ENCODE measurements at regions not wholly inside any gene's neighbourhood (a gene's known extent, or its start where the extent isn't known, plus 50 kb on each side); places are given as distances from the start of the nearest gene placed in this dataset.
"Not testable (repeated sequence)": the region's sequence is repeated elsewhere in the genome, so short reads cannot be mapped to it uniquely, and the experiment has no call there.

DNA sequence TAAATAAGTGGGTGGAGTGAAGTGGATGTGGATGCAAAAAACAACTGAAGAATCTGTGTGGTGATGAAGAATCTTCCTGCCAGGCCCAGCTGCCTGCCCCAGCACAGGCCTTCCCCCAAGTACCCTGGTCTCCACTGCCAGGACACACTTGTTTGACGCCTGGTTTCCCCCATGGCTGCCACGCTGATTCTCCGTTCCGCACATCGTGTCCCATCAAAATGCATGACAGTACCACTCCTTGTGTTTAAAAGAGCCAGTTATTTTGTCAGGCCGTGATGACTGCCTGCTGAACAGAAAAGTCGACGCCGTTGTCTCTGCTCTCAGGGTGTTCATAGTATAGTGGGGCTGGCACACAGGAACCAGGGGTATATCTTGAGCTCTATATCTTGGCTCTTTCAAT, 50.3 kb upstream of the KYNU start:
- H3K4me1 Mint-ChIP-seq: no peaks in the 10 kb centered on the region

DNA sequence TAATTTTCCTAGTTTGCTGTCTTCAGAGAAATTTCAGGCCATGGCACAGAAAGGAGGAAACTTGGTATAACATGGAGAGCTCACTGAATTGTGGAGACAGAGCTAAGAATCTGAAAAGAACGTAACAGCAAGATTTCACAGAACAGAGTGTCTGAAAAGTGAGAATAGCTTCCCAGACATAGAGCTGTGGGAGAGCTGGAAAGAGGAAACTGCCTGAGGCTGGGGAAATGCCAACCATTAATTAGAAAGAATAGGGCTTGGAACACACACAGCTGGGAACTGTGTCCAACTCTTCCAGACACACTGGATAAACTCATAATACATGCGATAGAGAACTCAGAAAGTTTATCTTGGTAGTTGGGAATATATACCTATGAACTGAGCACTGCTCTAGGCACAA, 51.6 kb upstream of the KYNU start:
- DNase-seq: no peak
- Mint-ChIP-seq H3K36me3 (no peaks in the 10 kb centered on the region), H3K9me3 (no peaks in the 10 kb centered on the region), H3K4me1 (no peaks in the 10 kb centered on the region), H3K4me3 (no peak overlapping the region), H3K27ac (no peak overlapping the region), H3K27me3 (no peaks in the 10 kb centered on the region)
- CTCF ChIA-PET: no interaction called here

More for the DNA sequence above, 50.3 kb upstream of the KYNU start:
- CTCF ChIA-PET: no interaction called here
- Mint-ChIP-seq H3K36me3 (no peaks in the 10 kb centered on the region), H3K27ac (no peak overlapping the region), H3K4me3 (no peak overlapping the region), H3K9me3 (no peaks in the 10 kb centered on the region), H3K27me3 (no peaks in the 10 kb centered on the region)
- no peak for DNase-seq

DNA sequence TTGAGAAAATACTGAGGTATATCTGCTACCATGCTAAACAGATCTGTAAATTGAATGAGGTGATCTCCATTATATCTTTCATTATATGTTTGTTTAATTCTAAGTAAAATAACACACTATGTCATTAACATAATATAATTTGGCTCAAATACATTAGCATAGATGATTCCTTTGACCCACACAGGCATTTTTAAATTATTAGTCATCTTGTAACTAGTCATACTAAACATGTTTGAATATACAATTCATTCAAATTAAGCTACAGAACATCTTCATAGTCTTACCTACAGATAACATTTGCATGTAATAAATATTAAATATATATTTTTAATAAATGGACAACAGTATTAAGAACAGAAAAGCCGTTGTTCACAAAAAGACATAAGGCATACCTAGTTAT, 52.7 kb upstream of the KYNU start:
- Mint-ChIP-seq H3K4me1 (no peaks in the 10 kb centered on the region), H3K36me3 (no peaks in the 10 kb centered on the region), H3K27ac (no peak overlapping the region), H3K9me3 (no peaks in the 10 kb centered on the region), H3K4me3 (no peak overlapping the region), H3K27me3 (no peaks in the 10 kb centered on the region)
- CTCF ChIA-PET: no interaction called here
- DNase-seq: no peak

DNA sequence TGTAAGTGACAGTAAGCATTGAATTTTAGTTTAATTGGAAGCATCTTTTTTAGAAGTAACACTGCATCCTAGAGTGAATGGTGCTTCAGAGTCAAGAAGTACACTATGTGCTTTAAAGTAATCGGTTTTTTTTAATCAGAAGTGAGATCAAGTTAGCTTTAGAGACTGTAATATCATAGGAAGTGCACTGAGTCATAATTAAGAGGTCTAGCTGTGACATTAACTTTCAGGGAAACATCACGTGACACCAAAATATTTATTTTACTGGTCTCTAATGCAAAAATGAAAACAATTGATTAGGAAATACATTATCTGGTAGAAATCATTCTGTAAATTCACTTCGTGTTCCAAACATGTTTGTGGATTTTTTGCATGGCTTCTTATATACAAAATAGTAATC, 55.3 kb upstream of the KYNU start:
- H3K27me3 Mint-ChIP-seq: no peaks in the 10 kb centered on the region
- no peaks in the 10 kb centered on the region for H3K4me1 Mint-ChIP-seq
- no peak overlapping the region for H3K27ac Mint-ChIP-seq
- H3K4me3 Mint-ChIP-seq: no peak overlapping the region
- H3K36me3 Mint-ChIP-seq: no peaks in the 10 kb centered on the region
- CTCF ChIA-PET: no interaction called here
- no peak for DNase-seq
- no peaks in the 10 kb centered on the region for H3K9me3 Mint-ChIP-seq

DNA sequence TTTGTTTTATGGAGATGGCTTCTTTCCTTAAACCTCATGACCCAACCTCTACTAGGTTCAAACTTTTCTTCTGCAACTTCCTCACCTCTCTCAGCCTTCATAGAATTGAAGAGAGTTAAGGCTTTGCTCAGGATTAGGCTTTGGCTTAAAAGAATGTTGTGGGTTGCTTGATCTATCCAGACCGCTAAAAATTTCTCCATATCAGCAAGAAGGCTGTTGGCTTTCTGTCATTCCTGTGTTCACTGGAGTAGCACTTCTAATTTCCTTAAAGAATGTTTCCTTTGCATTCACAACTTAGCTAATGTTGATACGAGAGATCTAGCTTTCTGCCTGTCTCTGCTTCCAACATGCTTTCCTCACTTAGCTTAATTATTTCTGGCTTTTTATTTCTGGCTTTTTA, 58.1 kb upstream of the KYNU start:
- H3K4me1 Mint-ChIP-seq: no peaks in the 10 kb centered on the region
- H3K4me3 Mint-ChIP-seq: no peak overlapping the region
- no peak overlapping the region for H3K27ac Mint-ChIP-seq
- no peaks in the 10 kb centered on the region for H3K27me3 Mint-ChIP-seq
- H3K9me3 Mint-ChIP-seq: no peaks in the 10 kb centered on the region
- CTCF ChIA-PET: no interaction called here
- no peaks in the 10 kb centered on the region for H3K36me3 Mint-ChIP-seq
- no peak for DNase-seq

DNA sequence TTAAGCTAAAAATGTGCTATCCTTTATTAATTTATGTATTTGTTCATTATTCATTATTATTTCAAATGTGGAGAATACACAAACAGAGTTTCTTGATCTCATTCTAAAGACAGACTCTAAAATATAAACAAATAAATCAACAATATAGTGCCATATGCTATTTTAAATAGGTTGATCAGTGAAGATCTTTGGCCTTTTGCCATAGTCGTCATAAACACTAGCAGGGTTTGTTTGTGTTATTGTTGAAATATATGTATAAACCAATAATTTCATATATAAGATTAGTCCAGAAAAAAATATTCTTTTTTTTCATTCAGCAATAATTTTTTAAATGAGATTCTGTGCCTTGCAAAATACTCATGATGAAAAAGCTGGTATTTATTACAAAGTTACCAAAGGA, 62.1 kb upstream of the KYNU start:
- Mint-ChIP-seq H3K27ac (no peak overlapping the region), H3K4me1 (no peaks in the 10 kb centered on the region), H3K27me3 (no peaks in the 10 kb centered on the region), H3K9me3 (peaks cover 5% of the 10 kb centered on the region), H3K36me3 (no peaks in the 10 kb centered on the region), H3K4me3 (no peak overlapping the region)
- no peak for DNase-seq
- CTCF ChIA-PET: no interaction called here

DNA sequence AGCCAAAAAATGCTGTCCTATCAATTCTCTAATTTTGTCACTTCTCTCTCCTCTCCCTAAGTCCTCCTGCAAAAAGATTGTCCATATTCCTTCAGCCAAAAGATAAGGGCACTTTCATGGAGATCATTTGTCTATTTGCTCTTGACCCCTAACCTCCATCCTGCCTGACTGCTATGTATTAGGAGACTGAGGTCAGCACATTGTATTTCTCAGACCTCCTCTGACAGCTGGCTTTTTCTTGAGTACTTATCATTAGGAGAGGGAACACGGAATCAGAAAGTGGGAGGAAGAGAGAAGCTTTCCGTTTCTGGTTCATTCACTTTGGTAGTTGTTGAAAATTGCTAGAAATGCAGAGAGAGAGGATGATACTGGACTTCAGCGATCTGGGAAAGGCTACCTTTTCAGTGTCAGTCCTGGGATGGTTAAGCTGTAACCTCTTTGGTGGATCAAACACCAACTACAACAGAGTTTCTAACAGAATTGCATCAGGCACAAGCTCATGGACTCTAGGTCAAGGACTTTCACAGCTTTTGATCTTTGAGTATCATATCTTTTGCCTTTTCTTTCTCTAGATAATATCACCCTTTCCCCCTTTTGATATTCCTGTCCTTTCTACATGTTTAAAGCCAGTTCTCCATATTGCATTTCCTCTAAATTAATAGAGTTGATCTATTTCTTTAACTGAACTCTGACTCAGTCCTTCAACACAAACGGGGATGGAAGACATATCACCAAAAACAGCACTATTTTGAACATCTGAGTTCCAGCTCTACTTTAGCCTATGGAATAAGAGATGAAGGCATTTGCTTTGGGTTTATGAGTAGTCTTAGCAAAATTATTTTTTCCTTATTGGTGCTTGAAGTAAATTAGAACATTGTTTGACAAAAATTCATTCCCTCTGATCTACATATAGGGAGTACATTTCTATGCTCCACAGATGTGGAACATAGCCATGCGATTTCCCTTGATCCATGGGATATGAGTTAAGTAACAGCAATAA, 63.3 kb upstream of the KYNU start:
- Mint-ChIP-seq H3K27me3 (no peaks in the 10 kb centered on the region), H3K4me3 (no peak overlapping the region), H3K36me3 (no peaks in the 10 kb centered on the region), H3K4me1 (no peaks in the 10 kb centered on the region), H3K27ac (no peak overlapping the region), H3K9me3 (peaks cover 5% of the 10 kb centered on the region)
- no peak for DNase-seq
- CTCF ChIA-PET: no interaction called here

DNA sequence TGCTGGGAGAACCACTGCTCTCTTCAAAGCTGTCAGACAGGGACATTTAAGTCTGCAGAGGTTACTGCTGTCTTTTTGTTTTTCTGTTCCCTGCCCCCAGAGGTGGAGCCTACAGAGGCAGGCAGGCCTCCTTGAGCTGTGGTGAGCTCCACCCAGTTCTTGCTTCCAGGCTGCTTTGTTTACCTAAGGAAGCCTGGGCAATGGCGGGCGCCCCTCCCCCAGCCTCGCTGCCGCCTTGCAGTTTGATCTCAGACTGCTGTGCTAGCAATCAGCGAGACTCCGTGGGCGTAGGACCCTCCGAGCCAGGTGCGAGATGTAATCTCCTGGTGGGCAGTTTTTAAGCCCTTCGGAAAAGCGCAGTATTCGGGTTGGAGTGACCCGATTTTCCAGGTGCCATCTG, 65.8 kb upstream of the KYNU start:
- H3K4me3 Mint-ChIP-seq, H3K9me3 Mint-ChIP-seq, CTCF ChIA-PET, H3K27ac Mint-ChIP-seq, H3K27me3 Mint-ChIP-seq, H3K36me3 Mint-ChIP-seq, DNase-seq, H3K4me1 Mint-ChIP-seq: not testable (repeated sequence)

DNA sequence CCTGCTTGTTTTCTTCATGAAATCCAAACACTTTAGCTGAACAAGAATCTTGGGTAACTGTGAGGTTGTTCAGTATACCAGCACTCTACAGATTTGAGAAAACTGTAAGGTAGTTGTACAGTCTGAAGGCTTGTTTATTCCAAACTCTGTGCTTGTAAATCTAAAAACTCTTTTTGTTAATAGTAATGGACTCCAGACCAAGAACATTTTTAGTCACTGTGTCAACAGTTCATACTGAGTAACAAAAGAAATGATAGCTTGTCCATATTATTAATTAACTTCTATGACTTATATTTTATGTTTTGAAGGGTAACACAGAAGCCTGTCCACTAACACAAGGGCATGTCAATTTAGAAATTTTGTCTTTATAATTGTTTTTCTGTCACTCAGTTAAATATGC, 72.2 kb upstream of the KYNU start:
- DNase-seq: no peak
- Mint-ChIP-seq H3K4me3 (no peak overlapping the region), H3K36me3 (no peaks in the 10 kb centered on the region), H3K27me3 (no peaks in the 10 kb centered on the region), H3K9me3 (no peaks in the 10 kb centered on the region), H3K4me1 (no peaks in the 10 kb centered on the region), H3K27ac (no peak overlapping the region)
- CTCF ChIA-PET: no interaction called here

DNA sequence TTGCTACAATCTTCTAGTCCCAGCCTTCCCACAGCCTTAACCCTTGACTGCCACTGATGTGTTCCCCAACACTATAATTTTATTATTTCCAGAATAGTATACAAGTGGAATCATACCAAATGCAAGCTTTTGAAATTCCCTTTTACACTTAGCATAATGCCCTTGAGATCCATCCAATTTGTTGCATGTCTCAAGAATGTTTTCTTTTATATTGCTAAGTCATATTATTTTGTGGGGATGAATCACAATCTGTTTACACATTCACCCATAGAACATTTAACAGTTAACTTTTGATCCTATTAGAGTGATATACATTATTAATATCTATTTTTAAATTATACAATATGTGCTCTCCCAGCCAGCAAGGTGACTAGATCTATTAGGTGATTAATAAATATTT, 74.3 kb upstream of the KYNU start:
- H3K27ac Mint-ChIP-seq: no peak overlapping the region
- no peak overlapping the region for H3K4me3 Mint-ChIP-seq
- no peaks in the 10 kb centered on the region for H3K9me3 Mint-ChIP-seq
- no peaks in the 10 kb centered on the region for H3K36me3 Mint-ChIP-seq
- no peaks in the 10 kb centered on the region for H3K4me1 Mint-ChIP-seq
- DNase-seq: no peak
- CTCF ChIA-PET: no interaction called here
- no peaks in the 10 kb centered on the region for H3K27me3 Mint-ChIP-seq

DNA sequence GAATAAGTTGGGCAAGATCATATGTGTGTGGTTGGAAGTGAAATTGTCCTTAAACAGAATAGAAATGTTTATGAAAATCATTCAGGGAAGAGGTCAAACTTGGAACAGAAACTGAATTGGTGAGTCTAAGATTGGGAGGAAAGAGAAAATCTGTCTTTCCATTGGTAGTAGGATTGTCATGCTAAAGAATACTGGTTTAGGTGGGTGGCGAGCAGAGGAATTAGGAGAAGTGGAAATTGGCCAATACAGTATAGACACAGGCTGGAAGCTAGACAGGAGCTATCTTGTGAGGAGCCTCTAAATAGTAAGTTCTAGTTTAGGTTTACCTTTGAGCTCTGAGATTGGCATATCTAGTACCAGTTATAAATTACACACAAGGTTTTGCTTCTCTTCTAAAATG, 80.9 kb upstream of the KYNU start:
- Mint-ChIP-seq H3K4me3 (no peak overlapping the region), H3K27me3 (no peaks in the 10 kb centered on the region), H3K9me3 (no peaks in the 10 kb centered on the region), H3K36me3 (no peaks in the 10 kb centered on the region), H3K27ac (no peak overlapping the region), H3K4me1 (no peaks in the 10 kb centered on the region)
- DNase-seq: no peak
- CTCF ChIA-PET: no interaction called here

DNA sequence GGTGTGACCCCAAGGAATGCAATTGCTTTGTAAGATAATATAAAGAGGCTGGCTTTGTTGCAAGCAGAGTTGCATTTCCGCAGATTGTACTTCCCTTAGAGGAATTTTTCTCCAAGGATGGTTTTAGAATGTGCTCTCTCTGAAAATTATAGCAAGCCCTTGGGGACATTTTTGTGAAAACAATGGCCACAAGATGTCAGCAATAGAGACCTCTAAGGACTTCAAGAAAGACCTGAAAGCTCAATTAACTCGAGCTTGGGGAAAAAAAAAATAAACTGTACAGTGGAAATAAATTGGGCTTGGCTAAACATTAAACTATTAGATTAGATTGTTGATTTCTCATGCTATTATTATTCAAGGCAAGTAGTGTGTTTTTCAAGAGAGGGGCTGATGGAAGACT, 81.3 kb upstream of the KYNU start:
- Mint-ChIP-seq H3K27ac (no peak overlapping the region), H3K4me1 (no peaks in the 10 kb centered on the region), H3K36me3 (no peaks in the 10 kb centered on the region), H3K4me3 (no peak overlapping the region), H3K9me3 (no peaks in the 10 kb centered on the region), H3K27me3 (no peaks in the 10 kb centered on the region)
- CTCF ChIA-PET: no interaction called here
- DNase-seq: no peak

DNA sequence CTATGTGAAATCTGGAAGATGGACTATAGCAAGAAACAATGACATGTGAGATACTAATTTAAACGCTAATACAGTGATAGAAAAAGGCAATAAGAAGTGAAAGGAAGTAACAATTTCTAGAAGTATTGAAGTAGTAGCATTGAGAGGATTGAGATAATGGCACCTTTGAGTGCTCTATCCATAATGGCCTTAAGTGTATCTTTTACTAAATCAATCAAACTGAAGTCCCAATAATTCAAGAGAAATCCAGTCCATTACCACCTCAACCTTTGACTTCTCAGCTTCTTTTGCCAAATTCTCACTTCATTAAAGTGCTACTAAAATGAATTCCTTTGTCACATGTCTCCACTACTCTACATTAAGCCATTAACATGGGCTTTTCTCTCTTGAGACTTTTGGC, 82.6 kb upstream of the KYNU start:
- H3K27me3 Mint-ChIP-seq: no peaks in the 10 kb centered on the region
- H3K4me3 Mint-ChIP-seq: no peak overlapping the region
- CTCF ChIA-PET: no interaction called here

DNA sequence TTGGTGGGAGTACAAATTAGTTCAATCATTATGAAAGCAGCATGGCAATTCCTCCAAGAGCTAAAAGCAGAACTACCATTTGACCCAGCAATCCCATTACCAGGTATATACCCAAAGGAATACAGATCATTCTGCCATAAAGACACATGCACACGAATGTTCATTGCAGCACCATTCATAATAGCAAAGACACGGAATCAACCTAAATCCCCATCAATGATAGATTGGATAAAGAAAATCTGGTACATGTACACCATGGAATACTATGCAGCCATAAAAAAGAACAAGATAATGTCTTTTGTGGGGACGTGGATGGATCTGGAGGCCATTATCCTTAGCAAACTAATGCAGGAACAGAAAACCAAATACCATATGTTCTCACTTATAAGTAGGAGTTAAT, 85.1 kb upstream of the KYNU start:
- H3K4me1 Mint-ChIP-seq, H3K27me3 Mint-ChIP-seq, H3K36me3 Mint-ChIP-seq, DNase-seq, H3K27ac Mint-ChIP-seq, H3K4me3 Mint-ChIP-seq, CTCF ChIA-PET, H3K9me3 Mint-ChIP-seq: not testable (repeated sequence)

More for the DNA sequence above, 82.6 kb upstream of the KYNU start:
- no peak overlapping the region for H3K27ac Mint-ChIP-seq
- H3K36me3 Mint-ChIP-seq: no peaks in the 10 kb centered on the region
- no peaks in the 10 kb centered on the region for H3K4me1 Mint-ChIP-seq
- no peaks in the 10 kb centered on the region for H3K9me3 Mint-ChIP-seq
- no peak for DNase-seq

DNA sequence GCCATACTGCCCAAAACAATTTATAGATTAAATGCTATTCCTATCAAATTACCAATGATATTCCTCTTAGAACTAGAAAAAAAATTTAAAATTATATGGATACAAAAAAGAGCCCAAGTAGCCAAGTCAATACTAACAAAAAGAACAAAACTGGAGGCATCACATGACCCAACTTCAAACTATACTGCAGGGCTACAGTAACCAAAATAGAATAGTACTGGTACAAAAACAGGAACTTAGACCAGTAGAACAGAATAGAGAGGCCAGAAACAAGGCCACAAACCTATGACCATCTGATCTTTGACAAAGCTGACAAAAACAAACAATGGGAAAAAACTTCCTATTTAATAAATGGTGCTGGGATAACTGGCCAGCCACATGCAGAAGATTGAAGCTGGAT, 86.1 kb upstream of the KYNU start:
- CTCF ChIA-PET: no interaction called here
- H3K36me3 Mint-ChIP-seq: no peaks in the 10 kb centered on the region
- no peaks in the 10 kb centered on the region for H3K4me1 Mint-ChIP-seq
- no peaks in the 10 kb centered on the region for H3K27me3 Mint-ChIP-seq
- H3K9me3 Mint-ChIP-seq: no peaks in the 10 kb centered on the region
- H3K27ac Mint-ChIP-seq: no peak overlapping the region
- H3K4me3 Mint-ChIP-seq: no peak overlapping the region
- no peak for DNase-seq

All from activated naive CD4-positive, alpha-beta T cell treated with anti-CD3 and anti-CD28 coated beads, Interleukin-2, amount 10 ng/mL, durations not matched to agents 7 days and 5 days (primary cell).